H1 (cell line): ENCODE measurements at regions not wholly inside any gene's neighbourhood (a gene's known extent, or its start where the extent isn't known, plus 50 kb on each side); places are given as distances from the start of the nearest gene placed in this dataset.

Experiments used
- CTCF ChIA-PET: fragments of 300-600 bp; sonication (Branson Sonifier 250); formaldehyde crosslinking; loops from one replicate; lab custom pipeline; 2021; ENCODE audit not compliant: partially characterized antibody; lab: Charles Lee
- POLR2A ChIA-PET: fragments of 300-600 bp; sonication (Branson Sonifier 250); formaldehyde crosslinking; loops from one replicate; lab custom pipeline; 2021; ENCODE audit warnings: inconsistent platforms; ENCODE audit not compliant: partially characterized antibody; lab: Charles Lee
- DNase-seq, 2 experiments: peaks; one replicate each; pipeline versions ENCODE4 v3.0.0 to v3.0.0-alpha.2; 2010 to 2022; ENCODE audit warnings: low spot score in 2 of 2, low read depth in 1 of 2, mixed read lengths in 1 of 2
- FAIRE-seq: peaks from 2 replicates; lab custom pipeline; 2011; peaks lifted over from hg19 to GRCh38; lab: Jason Lieb, UNC
- H2AFZ ChIP-seq: 2 replicates; pipeline ENCODE4 v1.8.1; 2012; ENCODE audit warnings: low read length, inconsistent platforms
- H2AK5ac ChIP-seq: 2 replicates; pipeline ENCODE4 v1.6.1; 2013; ENCODE audit warnings: low read depth, low read length
- H2BK120ac ChIP-seq: replicated peaks from 2 replicates; pipeline ENCODE3; 2013; ENCODE audit warnings: low read depth, low read length, inconsistent platforms
- H2BK12ac ChIP-seq: 2 replicates; pipeline ENCODE4 v1.6.1; 2013; ENCODE audit warnings: low read depth, low read length
- H2BK15ac ChIP-seq: 2 replicates; pipeline ENCODE4 v1.6.1; 2013; ENCODE audit warnings: low read length
- H2BK20ac ChIP-seq: 2 replicates; pipeline ENCODE4 v1.6.1; 2013; ENCODE audit warnings: low read length
- H2BK5ac ChIP-seq: 2 replicates; pipeline ENCODE4 v1.6.1; 2013; ENCODE audit warnings: low read depth, low read length
- H3K14ac ChIP-seq: 2 replicates; pipeline ENCODE4 v1.6.1; 2013; ENCODE audit warnings: inconsistent platforms; ENCODE audit not compliant: insufficient read length
- H3K18ac ChIP-seq: 2 replicates; pipeline ENCODE4 v1.6.1; 2013; ENCODE audit warnings: low read length; ENCODE audit errors: extremely low read depth
- H3K23ac ChIP-seq: 2 replicates; pipeline ENCODE4 v1.6.1; 2013; ENCODE audit warnings: inconsistent platforms; ENCODE audit not compliant: insufficient read length
- H3K23me2 ChIP-seq: 2 replicates; pipeline ENCODE4 v1.6.1; 2013; ENCODE audit warnings: low read depth, low read length
- H3K27ac ChIP-seq: 2 replicates; pipeline ENCODE4 v1.6.1; 2011; ENCODE audit warnings: low read depth, low read length, inconsistent platforms
- H3K27me3 ChIP-seq, 4 experiments: replicated peaks in 1 of 4; 1 replicate in 1 of 4; 2 replicates in 3 of 4; pipeline versions ENCODE4 v1.6.1 to v1.8.1; 2011 to 2013; ENCODE audit warnings: low read length in 3 of 4, mild to moderate bottlenecking in 3 of 4, inconsistent platforms in 2 of 4, mixed read lengths in 2 of 4, moderate library complexity in 1 of 4; ENCODE audit not compliant: control insufficient read depth in 3 of 4, insufficient read depth in 3 of 4; ENCODE audit errors: extremely low read depth in 1 of 4
- H3K36me3 ChIP-seq, 4 experiments: 2 replicates each; pipeline versions ENCODE4 v1.6.1 to v1.8.1; 2011 to 2013; ENCODE audit warnings: mild to moderate bottlenecking in 4 of 4, low read length in 3 of 4, moderate library complexity in 2 of 4, control low read depth in 1 of 4, inconsistent platforms in 1 of 4; ENCODE audit not compliant: insufficient read depth in 4 of 4, control insufficient read depth in 2 of 4
- H3K4ac ChIP-seq: replicated peaks from 2 replicates; pipeline ENCODE3; 2013; ENCODE audit warnings: low read length, low read depth, mixed read lengths, inconsistent platforms; ENCODE audit not compliant: insufficient read length
- H3K4me1 ChIP-seq, 4 experiments: replicated peaks in 1 of 4; 1 replicate in 1 of 4; 2 replicates in 3 of 4; pipeline versions ENCODE4 v1.6.1 to v1.8.1; 2011 to 2013; ENCODE audit warnings: low read length in 3 of 4, inconsistent platforms in 2 of 4, mixed read lengths in 1 of 4; ENCODE audit not compliant: insufficient read depth in 4 of 4, control insufficient read depth in 3 of 4
- H3K4me2 ChIP-seq, 2 experiments: 2 replicates each; pipeline versions ENCODE4 v1.6.1 to v1.8.1; 2011 to 2013; ENCODE audit warnings: low read depth in 2 of 2, low read length in 2 of 2, control low read depth in 1 of 2, inconsistent platforms in 1 of 2, mild to moderate bottlenecking in 1 of 2; ENCODE audit not compliant: insufficient read depth in 1 of 2
- H3K4me3 ChIP-seq, 4 experiments: fragments of 200-600, 300-600 bp in 1 of 4; sonication (generic), shearing (Covaris generic), sonication (Bioruptor Twin) in 1 of 4; 2 replicates each; pipeline versions ENCODE4 v1.5.1 to v1.8.1; 2011 to 2016; ENCODE audit warnings: low read length in 4 of 4, low read depth in 3 of 4, control low read depth in 2 of 4, inconsistent platforms in 2 of 4, mild to moderate bottlenecking in 2 of 4, mixed read lengths in 1 of 4, moderate library complexity in 1 of 4; ENCODE audit not compliant: insufficient read depth in 2 of 4; ENCODE audit errors: extremely low read depth in 1 of 4
- H3K56ac ChIP-seq: replicated peaks from 2 replicates; pipeline ENCODE3; 2013; ENCODE audit warnings: low read depth, mild to moderate bottlenecking, mixed read lengths, low read length, inconsistent platforms; ENCODE audit not compliant: insufficient read length
- H3K79me1 ChIP-seq: 2 replicates; pipeline ENCODE4 v1.6.1; 2013; ENCODE audit warnings: low read depth, low read length, control low read depth
- H3K79me2 ChIP-seq, 2 experiments: 2 replicates each; pipeline versions ENCODE4 v1.6.1 to v1.8.1; 2012 to 2013; ENCODE audit warnings: low read length in 2 of 2, mild to moderate bottlenecking in 2 of 2, inconsistent platforms in 1 of 2; ENCODE audit not compliant: insufficient read depth in 2 of 2, control insufficient read depth in 1 of 2
- H3K9ac ChIP-seq, 4 experiments: replicated peaks in 1 of 4; 1 replicate in 1 of 4; 2 replicates in 3 of 4; pipeline versions ENCODE4 v1.6.1 to v1.8.1; 2011 to 2013; ENCODE audit warnings: low read depth in 3 of 4, low read length in 3 of 4, control low read depth in 2 of 4, mild to moderate bottlenecking in 2 of 4, moderate library complexity in 2 of 4, inconsistent platforms in 1 of 4; ENCODE audit errors: extremely low read depth in 1 of 4
- H3K9me3 ChIP-seq, 2 experiments: 2 replicates each; pipeline versions ENCODE4 v1.6.1 to v1.8.1; 2012 to 2013; ENCODE audit warnings: mild to moderate bottlenecking in 2 of 2, moderate library complexity in 2 of 2, control low read depth in 1 of 2, inconsistent platforms in 1 of 2, low read depth in 1 of 2, low read length in 1 of 2, mixed read lengths in 1 of 2; ENCODE audit not compliant: insufficient read depth in 2 of 2
- H4K20me1 ChIP-seq, 2 experiments: replicated peaks in 1 of 2; 2 replicates each; pipeline versions ENCODE3 to v1.8.1; 2011 to 2013; ENCODE audit warnings: inconsistent platforms in 2 of 2, low read length in 2 of 2, mild to moderate bottlenecking in 1 of 2; ENCODE audit not compliant: insufficient read depth in 2 of 2, control insufficient read depth in 1 of 2
- H4K5ac ChIP-seq: 2 replicates; pipeline ENCODE4 v1.6.1; 2013; ENCODE audit warnings: low read length, low read depth, mixed read lengths, inconsistent platforms; ENCODE audit not compliant: insufficient read length
- H4K8ac ChIP-seq: 2 replicates; pipeline ENCODE4 v1.8.0; 2013; ENCODE audit warnings: mild to moderate bottlenecking, moderate library complexity, low read length, inconsistent platforms; ENCODE audit not compliant: insufficient read depth; ENCODE audit errors: extremely low read depth
- H4K91ac ChIP-seq: replicated peaks from 2 replicates; pipeline ENCODE3; 2013; ENCODE audit warnings: low read length, mixed read lengths, inconsistent platforms; ENCODE audit not compliant: insufficient read length
- KDM1A ChIP-seq: fragments of 200-600, 300-600 bp; sonication (generic); IDR thresholded peaks from 2 replicates; pipeline ENCODE4 v1.7.1; 2016; ENCODE audit warnings: mild to moderate bottlenecking, low read length, borderline replicate concordance
- KDM5A ChIP-seq: fragments of 200-600 bp; IDR thresholded peaks from 2 replicates; pipeline ENCODE4 v1.7.1; 2012; ENCODE audit warnings: mild to moderate bottlenecking, low read length, inconsistent platforms, mixed read lengths
- NANOG ChIP-seq: IDR thresholded peaks from 2 replicates; pipeline ENCODE4 v1.6.1; 2011; ENCODE audit warnings: low read length, low read depth, mild to moderate bottlenecking, inconsistent platforms; ENCODE audit not compliant: insufficient read depth, poor library complexity, severe bottlenecking
- POLR2A ChIP-seq, 2 experiments: IDR thresholded peaks; 1 replicate in 1 of 2; 2 replicates in 1 of 2; pipeline ENCODE4 v1.6.1; 2011; ENCODE audit warnings: low read depth in 2 of 2, low read length in 2 of 2, mild to moderate bottlenecking in 2 of 2; ENCODE audit errors: control extremely low read depth in 1 of 2
- RAD21 ChIP-seq, 2 experiments: IDR thresholded peaks in 1 of 2; conservative IDR thresholded peaks in 1 of 2; 2 replicates each; pipeline ENCODE4 v1.6.1; 2011; ENCODE audit warnings: low read depth in 2 of 2, low read length in 2 of 2, improper control_type of control experiment in 1 of 2, inconsistent platforms in 1 of 2, mild to moderate bottlenecking in 1 of 2, moderate library complexity in 1 of 2
- SAP30 ChIP-seq: fragments of 300-600 bp; sonication (generic); IDR thresholded peaks from 2 replicates; pipeline ENCODE4 v1.7.1; 2012; ENCODE audit warnings: low read length, moderate library complexity, mild to moderate bottlenecking, inconsistent platforms; ENCODE audit not compliant: insufficient read depth, insufficient replicate concordance
- SIN3A ChIP-seq, 2 experiments: IDR thresholded peaks in 1 of 2; conservative IDR thresholded peaks in 1 of 2; 2 replicates each; pipeline ENCODE4 v1.6.1; 2011 to 2012; ENCODE audit warnings: low read length in 2 of 2, improper control_type of control experiment in 1 of 2, low read depth in 1 of 2, mild to moderate bottlenecking in 1 of 2
- TEAD4 ChIP-seq: IDR thresholded peaks from 2 replicates; pipeline ENCODE4 v1.6.1; 2012; ENCODE audit warnings: low read depth, low read length, inconsistent platforms, mixed read lengths
- ZNF274 ChIP-seq: IDR thresholded peaks from 2 replicates; pipeline ENCODE4 v1.7.0; 2012; ENCODE audit warnings: low read length, borderline replicate concordance; ENCODE audit errors: extremely low read depth
- WGBS, 2 experiments: shearing (Covaris generic) in 1 of 2; methylation state at CpG; one replicate each; pipeline versions ENCODE4 v1.1.6 to v1.1.7; 2013 to 2015; ENCODE audit warnings: low lambda C conversion rate in 2 of 2, mixed read lengths in 2 of 2, inconsistent platforms in 1 of 2, low coverage in 1 of 2, missing lambda C conversion rate in 1 of 2; ENCODE audit not compliant: insufficient replicate concordance in 2 of 2, insufficient coverage in 1 of 2, insufficient read length in 1 of 2; ENCODE audit errors: extremely low coverage in 1 of 2, missing lambda C conversion rate in 1 of 2; 5-methylcytosine and 5-hydroxymethylcytosine counted together
- TF ChIP-seq, protein P1 (sequence below): IDR thresholded peaks from 2 replicates; pipeline ENCODE4 v1.6.1; 2012; ENCODE audit warnings: low read length, inconsistent platforms

DNA sequence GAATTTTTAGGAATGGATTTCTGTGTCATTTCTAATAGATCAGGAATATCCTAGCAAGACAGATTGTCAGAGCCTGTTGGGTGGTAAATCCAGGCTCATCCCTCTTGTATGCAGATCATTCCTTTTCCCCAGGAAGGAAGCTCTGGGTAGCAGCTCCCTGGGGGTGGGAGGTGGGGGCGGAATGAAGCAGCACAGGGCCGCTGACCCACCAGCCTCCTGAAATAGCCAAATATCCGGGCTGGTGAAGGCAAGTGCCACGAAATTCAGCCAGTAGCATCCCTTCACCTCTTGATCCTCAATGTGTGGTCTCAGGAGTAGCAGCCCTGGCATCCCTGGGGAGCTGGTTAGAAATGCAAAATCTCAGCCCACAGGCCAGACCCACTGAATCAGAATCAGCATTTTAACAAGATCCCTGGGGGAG lies 256.9 kb downstream of the LRFN2 start:
- H3K4me3 ChIP-seq: peak overlapping the region in 1 of 4 experiments; percentile 25; a peak in 1 of 8 replicates
- no peak overlapping the region for H3K14ac ChIP-seq
- H3K23ac ChIP-seq: no peak overlapping the region
- peaks cover 12 to 38% (median 27%) of the 10 kb centered on the region in 4 experiments for H3K4me1 ChIP-seq
- DNase-seq (peak in 1 of 2 experiments; percentile 71), FAIRE-seq (peak; percentile 92)
- 0% methylated on average over 4 of the region's 4 CpGs; no CpG with 5 or more reads in 1 of the 2 experiments for WGBS, 2 experiments
- H4K5ac ChIP-seq: peak overlapping the region; percentile 73
- no peaks in the 10 kb centered on the region for H4K20me1 ChIP-seq
- H3K23me2 ChIP-seq: no peaks in the 10 kb centered on the region
- H3K36me3 ChIP-seq: no peaks in the 10 kb centered on the region
- H3K18ac ChIP-seq: peak overlapping the region; percentile 85; the same call in 1 of the 2 replicates
- no peak overlapping the region for H4K8ac ChIP-seq
- peak overlapping the region; percentile 82 for H2BK12ac ChIP-seq
- H2BK15ac ChIP-seq: no peak overlapping the region
- H3K9me3 ChIP-seq: no peaks in the 10 kb centered on the region
- ChIA-PET CTCF (interaction anchor here (0.9 to 9.9 kb wide), 17 partner anchors 15 to 516 kb away, joined by 3 to 136 read pairs (median 4); partner anchors contain the start of gene LRFN2), POLR2A (interaction anchor here (2.7 kb wide), 1 partner anchor 14 kb away, joined by 11 read pairs; no protein-coding TSS in a partner anchor)
- no peak overlapping the region for H3K27ac ChIP-seq
- H3K79me1 ChIP-seq: no peaks in the 10 kb centered on the region
- H3K56ac ChIP-seq: peak overlapping the region; percentile 38
- peak overlapping the region; percentile 78; the same call in 1 of the 2 replicates for H2BK20ac ChIP-seq
- H3K9ac ChIP-seq: no peak overlapping the region
- no peaks in the 10 kb centered on the region for H3K79me2 ChIP-seq
- H2AFZ ChIP-seq: no peak overlapping the region
- H3K4ac ChIP-seq: peak overlapping the region; percentile 70
- peak overlapping the region; percentile 84 for H2BK120ac ChIP-seq
- H2AK5ac ChIP-seq: no peak overlapping the region
- H4K91ac ChIP-seq: peak overlapping the region; percentile 98
- peak overlapping the region; percentile 97; the same call in 1 of the 2 replicates for H2BK5ac ChIP-seq
- peak overlapping the region; percentile 26 to 35 for H3K4me2 ChIP-seq
- H3K27me3 ChIP-seq: no peaks in the 10 kb centered on the region; a peak in 1 of 7 replicates
- TF ChIP-seq, protein P1, sequence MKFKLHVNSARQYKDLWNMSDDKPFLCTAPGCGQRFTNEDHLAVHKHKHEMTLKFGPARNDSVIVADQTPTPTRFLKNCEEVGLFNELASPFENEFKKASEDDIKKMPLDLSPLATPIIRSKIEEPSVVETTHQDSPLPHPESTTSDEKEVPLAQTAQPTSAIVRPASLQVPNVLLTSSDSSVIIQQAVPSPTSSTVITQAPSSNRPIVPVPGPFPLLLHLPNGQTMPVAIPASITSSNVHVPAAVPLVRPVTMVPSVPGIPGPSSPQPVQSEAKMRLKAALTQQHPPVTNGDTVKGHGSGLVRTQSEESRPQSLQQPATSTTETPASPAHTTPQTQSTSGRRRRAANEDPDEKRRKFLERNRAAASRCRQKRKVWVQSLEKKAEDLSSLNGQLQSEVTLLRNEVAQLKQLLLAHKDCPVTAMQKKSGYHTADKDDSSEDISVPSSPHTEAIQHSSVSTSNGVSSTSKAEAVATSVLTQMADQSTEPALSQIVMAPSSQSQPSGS: no peak
- TF ChIP-seq POLR2A (IDR thresholded peaks at IDR 0.05; ENCODE audit: control extremely low read depth in 1 of 2, low read depth in 2 of 2, low read length in 2 of 2) (no peak), ZNF274 (no peak), RAD21 (IDR thresholded peaks at IDR 0.05 in 1 of 2, conservative IDR thresholded peaks at IDR 0.05 in 1 of 2; ENCODE audit: low read depth in 2 of 2, low read length in 2 of 2) (peak; percentile 14 to 22; a peak in 2 of 4 replicates), NANOG (no peak), KDM1A (no peak), SIN3A (conservative IDR thresholded peaks at IDR 0.05 in 1 of 2, IDR thresholded peaks at IDR 0.05 in 1 of 2; ENCODE audit: low read depth in 1 of 2, low read length in 2 of 2) (no peak), SAP30 (no peak), TEAD4 (no peak), KDM5A (no peak)
